ENCODE measurements at regions not wholly inside any gene's neighbourhood (a gene's known extent, or its start where the extent isn't known, plus 50 kb on each side); places are given as distances from the start of the nearest gene placed in this dataset.

- H3K9me3 ChIP-seq (ENCODE audit: control insufficient read depth, insufficient read depth, low read length): no peaks in the 10 kb centered on the region
- H3K27ac ChIP-seq (ENCODE audit: low read length): no peak overlapping the region
- no peaks in the 10 kb centered on the region for H3K27me3 ChIP-seq (ENCODE audit: control insufficient read depth, insufficient read depth, low read length)
- WGBS (ENCODE audit: insufficient coverage, insufficient read length): no CpG with 5 or more reads among the region's 1 CpG
- no peaks in the 10 kb centered on the region for H3K4me1 ChIP-seq (ENCODE audit: control insufficient read depth, insufficient read depth, low read length)
- H3K4me3 ChIP-seq (ENCODE audit: low read length): no peak overlapping the region
- H3K36me3 ChIP-seq (ENCODE audit: control insufficient read depth, insufficient read depth, low read length): no peaks in the 10 kb centered on the region
- DNase-seq (ENCODE audit: low read depth, low spot score): no peak
Observed at GRCh38 chr5:57412680-57413079, 69.9 kb downstream of the ACTBL2 start.

DNA sequence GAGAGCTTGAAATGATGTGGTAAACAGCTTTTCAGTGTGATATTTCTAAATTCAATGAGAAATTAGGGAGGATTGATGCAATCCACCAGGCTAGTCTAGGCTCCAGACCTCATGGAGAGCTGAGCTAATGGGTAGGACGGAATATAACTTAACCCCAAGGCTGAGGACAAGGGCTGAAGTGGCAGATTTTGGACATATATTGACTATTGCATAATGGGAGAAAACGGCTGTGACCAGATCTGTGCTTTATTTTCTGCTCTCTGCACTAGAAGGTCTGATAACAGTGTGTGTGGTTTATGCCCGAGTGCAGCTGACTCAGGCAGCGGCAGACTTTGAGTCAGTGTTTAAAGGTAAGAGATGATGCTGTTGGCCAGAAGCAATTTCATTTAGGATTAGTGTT, 70.6 kb downstream of the ACTBL2 start:
- no peak overlapping the region for H3K27ac ChIP-seq (ENCODE audit: low read length)
- DNase-seq (ENCODE audit: low read depth, low spot score): no peak
- H3K4me3 ChIP-seq (ENCODE audit: low read length): no peak overlapping the region
- WGBS (ENCODE audit: insufficient coverage, insufficient read length): no CpG with 5 or more reads among the region's 4 CpGs
- H3K27me3 ChIP-seq (ENCODE audit: control insufficient read depth, insufficient read depth, low read length): no peaks in the 10 kb centered on the region
- no peaks in the 10 kb centered on the region for H3K36me3 ChIP-seq (ENCODE audit: control insufficient read depth, insufficient read depth, low read length)
- H3K4me1 ChIP-seq (ENCODE audit: control insufficient read depth, insufficient read depth, low read length): no peaks in the 10 kb centered on the region
- no peaks in the 10 kb centered on the region for H3K9me3 ChIP-seq (ENCODE audit: control insufficient read depth, insufficient read depth, low read length)

- DNase-seq (ENCODE audit: low read depth, low spot score): no peak
- no peaks in the 10 kb centered on the region for H3K27me3 ChIP-seq (ENCODE audit: control insufficient read depth, insufficient read depth, low read length)
- no CpG with 5 or more reads among the region's 3 CpGs for WGBS (ENCODE audit: insufficient coverage, insufficient read length)
Observed at GRCh38 chr5:57410374-57411320, 72.0 kb downstream of the ACTBL2 start.

DNA sequence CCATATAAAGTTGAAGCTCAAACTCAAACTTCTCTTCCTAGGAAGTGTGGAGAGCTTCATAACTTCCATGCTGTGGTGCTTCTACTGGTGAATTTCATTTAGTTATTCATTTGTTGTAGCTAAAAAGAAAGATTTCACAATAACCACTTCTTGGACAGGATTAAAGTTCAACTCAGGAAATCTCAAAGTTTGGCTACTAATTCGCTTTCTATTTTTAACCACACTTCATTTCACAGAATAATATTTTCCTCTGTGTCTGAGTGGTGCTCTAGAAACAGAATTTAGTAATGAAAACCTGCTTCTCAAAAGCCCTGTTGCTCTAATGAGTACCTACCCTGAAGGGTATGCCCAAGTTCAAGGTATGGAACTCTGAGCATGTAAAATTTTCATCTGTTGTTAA, 73.9 kb downstream of the ACTBL2 start:
- no CpG with 5 or more reads among the region's 1 CpG for WGBS (ENCODE audit: insufficient coverage, insufficient read length)
- no peak for DNase-seq (ENCODE audit: low read depth, low spot score)
- Histone ChIP-seq H3K27ac (ENCODE audit: low read length) (no peak overlapping the region), H3K4me1 (ENCODE audit: control insufficient read depth, insufficient read depth, low read length) (no peaks in the 10 kb centered on the region), H3K36me3 (ENCODE audit: control insufficient read depth, insufficient read depth, low read length) (no peaks in the 10 kb centered on the region), H3K27me3 (ENCODE audit: control insufficient read depth, insufficient read depth, low read length) (no peaks in the 10 kb centered on the region), H3K4me3 (ENCODE audit: low read length) (no peak overlapping the region), H3K9me3 (ENCODE audit: control insufficient read depth, insufficient read depth, low read length) (no peaks in the 10 kb centered on the region)

More at GRCh38 chr5:57410374-57411320, 72.0 kb downstream of the ACTBL2 start:
- no peak overlapping the region for H3K27ac ChIP-seq (ENCODE audit: low read length)
- no peak overlapping the region for H3K4me3 ChIP-seq (ENCODE audit: low read length)
- H3K4me1 ChIP-seq (ENCODE audit: control insufficient read depth, insufficient read depth, low read length): no peaks in the 10 kb centered on the region
- H3K9me3 ChIP-seq (ENCODE audit: control insufficient read depth, insufficient read depth, low read length): no peaks in the 10 kb centered on the region
- no peaks in the 10 kb centered on the region for H3K36me3 ChIP-seq (ENCODE audit: control insufficient read depth, insufficient read depth, low read length)

DNA sequence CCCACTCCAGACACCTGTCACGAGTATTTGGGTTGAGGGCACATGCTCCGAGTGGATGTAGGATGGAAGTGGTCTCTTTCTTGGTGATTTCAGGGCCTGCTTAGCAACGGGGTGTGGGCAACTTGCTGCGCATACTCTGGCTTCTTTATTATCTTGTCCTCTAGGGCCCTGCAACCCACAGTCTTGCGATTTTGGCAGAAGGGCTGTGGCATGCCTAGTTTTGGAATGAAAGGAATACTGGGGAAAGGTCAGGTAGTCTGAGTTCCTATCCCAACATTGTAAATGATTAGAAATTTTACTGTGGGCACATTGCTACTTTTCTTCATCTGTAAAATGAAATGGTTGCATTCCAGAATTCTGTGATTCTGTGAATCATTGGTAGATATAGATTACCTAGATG, 74.3 kb downstream of the ACTBL2 start:
- Histone ChIP-seq H3K27me3 (ENCODE audit: control insufficient read depth, insufficient read depth, low read length) (no peaks in the 10 kb centered on the region), H3K36me3 (ENCODE audit: control insufficient read depth, insufficient read depth, low read length) (no peaks in the 10 kb centered on the region), H3K9me3 (ENCODE audit: control insufficient read depth, insufficient read depth, low read length) (no peaks in the 10 kb centered on the region), H3K27ac (ENCODE audit: low read length) (no peak overlapping the region), H3K4me3 (ENCODE audit: low read length) (no peak overlapping the region), H3K4me1 (ENCODE audit: control insufficient read depth, insufficient read depth, low read length) (no peaks in the 10 kb centered on the region)
- no peak for DNase-seq (ENCODE audit: low read depth, low spot score)
- no CpG with 5 or more reads among the region's 5 CpGs for WGBS (ENCODE audit: insufficient coverage, insufficient read length)

- Histone ChIP-seq H3K27me3 (ENCODE audit: control insufficient read depth, insufficient read depth, low read length) (no peaks in the 10 kb centered on the region), H3K4me3 (ENCODE audit: low read length) (no peak overlapping the region), H3K36me3 (ENCODE audit: control insufficient read depth, insufficient read depth, low read length) (no peaks in the 10 kb centered on the region), H3K27ac (ENCODE audit: low read length) (no peak overlapping the region), H3K4me1 (ENCODE audit: control insufficient read depth, insufficient read depth, low read length) (no peaks in the 10 kb centered on the region), H3K9me3 (ENCODE audit: control insufficient read depth, insufficient read depth, low read length) (no peaks in the 10 kb centered on the region)
- WGBS (ENCODE audit: insufficient coverage, insufficient read length): 100% methylated on average over 2 of the region's 5 CpGs
- no peak for DNase-seq (ENCODE audit: low read depth, low spot score)
Observed at GRCh38 chr5:57407391-57407790, 75.2 kb downstream of the ACTBL2 start.

GRCh38 chr5:57406641-57407040, 76.0 kb downstream of the ACTBL2 start:
- no peaks in the 10 kb centered on the region for H3K4me1 ChIP-seq (ENCODE audit: control insufficient read depth, insufficient read depth, low read length)
- no peak overlapping the region for H3K27ac ChIP-seq (ENCODE audit: low read length)
- no peaks in the 10 kb centered on the region for H3K36me3 ChIP-seq (ENCODE audit: control insufficient read depth, insufficient read depth, low read length)
- no peak overlapping the region for H3K4me3 ChIP-seq (ENCODE audit: low read length)
- no CpG with 5 or more reads among the region's 2 CpGs for WGBS (ENCODE audit: insufficient coverage, insufficient read length)
- no peak for DNase-seq (ENCODE audit: low read depth, low spot score)
- H3K9me3 ChIP-seq (ENCODE audit: control insufficient read depth, insufficient read depth, low read length): no peaks in the 10 kb centered on the region
- no peaks in the 10 kb centered on the region for H3K27me3 ChIP-seq (ENCODE audit: control insufficient read depth, insufficient read depth, low read length)

GRCh38 chr5:57405984-57406383, 76.6 kb downstream of the ACTBL2 start:
- no peaks in the 10 kb centered on the region for H3K9me3 ChIP-seq (ENCODE audit: control insufficient read depth, insufficient read depth, low read length)
- no peak overlapping the region for H3K4me3 ChIP-seq (ENCODE audit: low read length)
- DNase-seq (ENCODE audit: low read depth, low spot score): no peak
- H3K4me1 ChIP-seq (ENCODE audit: control insufficient read depth, insufficient read depth, low read length): no peaks in the 10 kb centered on the region
- H3K27ac ChIP-seq (ENCODE audit: low read length): no peak overlapping the region
- no peaks in the 10 kb centered on the region for H3K36me3 ChIP-seq (ENCODE audit: control insufficient read depth, insufficient read depth, low read length)
- H3K27me3 ChIP-seq (ENCODE audit: control insufficient read depth, insufficient read depth, low read length): no peaks in the 10 kb centered on the region

- no CpG with 5 or more reads among the region's 3 CpGs for WGBS (ENCODE audit: insufficient coverage, insufficient read length)
- no peaks in the 10 kb centered on the region for H3K9me3 ChIP-seq (ENCODE audit: control insufficient read depth, insufficient read depth, low read length)
- H3K27me3 ChIP-seq (ENCODE audit: control insufficient read depth, insufficient read depth, low read length): no peaks in the 10 kb centered on the region
- no peaks in the 10 kb centered on the region for H3K4me1 ChIP-seq (ENCODE audit: control insufficient read depth, insufficient read depth, low read length)
- DNase-seq (ENCODE audit: low read depth, low spot score): no peak
- H3K4me3 ChIP-seq (ENCODE audit: low read length): no peak overlapping the region
- no peaks in the 10 kb centered on the region for H3K36me3 ChIP-seq (ENCODE audit: control insufficient read depth, insufficient read depth, low read length)
- H3K27ac ChIP-seq (ENCODE audit: low read length): no peak overlapping the region
Observed at GRCh38 chr5:57402761-57403160, 79.8 kb downstream of the ACTBL2 start.

- H3K27ac ChIP-seq (ENCODE audit: low read length): no peak overlapping the region
- H3K36me3 ChIP-seq (ENCODE audit: control insufficient read depth, insufficient read depth, low read length): no peaks in the 10 kb centered on the region
- no peaks in the 10 kb centered on the region for H3K27me3 ChIP-seq (ENCODE audit: control insufficient read depth, insufficient read depth, low read length)
- H3K4me1 ChIP-seq (ENCODE audit: control insufficient read depth, insufficient read depth, low read length): no peaks in the 10 kb centered on the region
- no peaks in the 10 kb centered on the region for H3K9me3 ChIP-seq (ENCODE audit: control insufficient read depth, insufficient read depth, low read length)
- no peak overlapping the region for H3K4me3 ChIP-seq (ENCODE audit: low read length)
- no CpG with 5 or more reads among the region's 2 CpGs for WGBS (ENCODE audit: insufficient coverage, insufficient read length)
- DNase-seq (ENCODE audit: low read depth, low spot score): no peak
Observed at GRCh38 chr5:57402348-57402747, 80.3 kb downstream of the ACTBL2 start.
